NCI-H2196 (cell line): ENCODE measurements at regions not wholly inside any gene's neighbourhood (a gene's known extent, or its start where the extent isn't known, plus 50 kb on each side); places are given as distances from the start of the nearest gene placed in this dataset.
"Not testable (repeated sequence)": the region's sequence is repeated elsewhere in the genome, so short reads cannot be mapped to it uniquely, and the experiment has no call there.

Experiments used
- DNase-seq: peaks from one replicate; lab custom pipeline; 2025; ENCODE audit not compliant: unreplicated experiment; lab: John Stamatoyannopoulos, UW

- DNase-seq: peak; percentile 7
Measured at GRCh38 chr6:135604035-135604860, 106.7 kb upstream of the AHI1 start.

- no peak for DNase-seq
Measured at GRCh38 chr6:135605278-135605790, 107.8 kb upstream of the AHI1 start.

GRCh38 chr6:135606392-135606791 is 108.9 kb upstream of the AHI1 start:
- DNase-seq: no peak

- no peak for DNase-seq
Measured at GRCh38 chr6:135608031-135608430, 110.5 kb upstream of the AHI1 start.

GRCh38 chr6:135610192-135610591 is 112.7 kb upstream of the AHI1 start:
- DNase-seq: not testable (repeated sequence)

- no peak for DNase-seq
Measured at GRCh38 chr6:135616655-135617054, 119.1 kb upstream of the AHI1 start.

- DNase-seq: no peak
Measured at GRCh38 chr6:135617222-135617621, 119.7 kb upstream of the AHI1 start.

GRCh38 chr6:135622081-135622480 is 124.5 kb upstream of the AHI1 start:
- DNase-seq: no peak

- DNase-seq: no peak
Measured at GRCh38 chr6:135623979-135624378, 126.4 kb upstream of the AHI1 start.

GRCh38 chr6:135624402-135625295 is 127.1 kb upstream of the AHI1 start:
- no peak for DNase-seq

GRCh38 chr6:135626001-135626400 is 128.5 kb upstream of the AHI1 start:
- DNase-seq: not testable (repeated sequence)

GRCh38 chr6:135627092-135627715 is 129.7 kb upstream of the AHI1 start:
- no peak for DNase-seq

- no peak for DNase-seq
Measured at GRCh38 chr6:135630789-135631376, 133.3 kb upstream of the AHI1 start.

GRCh38 chr6:135631821-135632220 is 134.3 kb upstream of the AHI1 start:
- no peak for DNase-seq

GRCh38 chr6:135633573-135633972 is 136.0 kb upstream of the AHI1 start:
- DNase-seq: no peak

GRCh38 chr6:135637701-135638100 is 140.2 kb upstream of the AHI1 start:
- DNase-seq: no peak

GRCh38 chr6:135638108-135638507 is 140.6 kb upstream of the AHI1 start:
- no peak for DNase-seq

- no peak for DNase-seq
Measured at GRCh38 chr6:135640048-135640447, 142.5 kb upstream of the AHI1 start.

GRCh38 chr6:135640449-135641111 is 143.0 kb upstream of the AHI1 start:
- DNase-seq: no peak

- DNase-seq: no peak
Measured at GRCh38 chr6:135642912-135643311, 145.4 kb upstream of the AHI1 start.
